HUES6 (cell line): ENCODE measurements at regions not wholly inside any gene's neighbourhood (a gene's known extent, or its start where the extent isn't known, plus 50 kb on each side); places are given as distances from the start of the nearest gene placed in this dataset.

Experiments used
- H3K27ac ChIP-seq: 2 replicates; pipeline ENCODE4 v1.7.0; 2013; ENCODE audit warnings: low read depth, mild to moderate bottlenecking, low read length, inconsistent platforms
- H3K27me3 ChIP-seq: 2 replicates; pipeline ENCODE4 v1.6.1; 2013; ENCODE audit warnings: low read length; ENCODE audit not compliant: control insufficient read depth, insufficient read depth
- H3K36me3 ChIP-seq: 2 replicates; pipeline ENCODE4 v1.6.1; 2013; ENCODE audit warnings: low read length; ENCODE audit not compliant: control insufficient read depth, insufficient read depth
- H3K4me1 ChIP-seq: 2 replicates; pipeline ENCODE4 v1.6.1; 2013; ENCODE audit warnings: low read length; ENCODE audit not compliant: control insufficient read depth, insufficient read depth
- H3K4me3 ChIP-seq: 2 replicates; pipeline ENCODE4 v1.5.1; 2013; ENCODE audit warnings: low read depth, low read length
- H3K9ac ChIP-seq: one replicate; pipeline ENCODE4 v1.6.1; 2013; ENCODE audit warnings: mild to moderate bottlenecking, low read length
- H3K9me3 ChIP-seq: 2 replicates; pipeline ENCODE4 v1.6.1; 2013; ENCODE audit warnings: low read depth, low read length; ENCODE audit not compliant: control insufficient read depth, insufficient read depth

- no peaks in the 10 kb centered on the region for H3K36me3 ChIP-seq
- H3K4me1 ChIP-seq, result no peaks in the 10 kb centered on the region; the same call in 1 of the 2 replicates
- no peak overlapping the region for H3K27ac ChIP-seq
- no peak overlapping the region for H3K4me3 ChIP-seq
- 0 out of 2 replicates have a peak, but pooled peaks cover 3% of the 10 kb centered on the region for H3K9me3 ChIP-seq
- H3K27me3 ChIP-seq, result no peaks in the 10 kb centered on the region
- no peak overlapping the region for H3K9ac ChIP-seq
Measured at GRCh38 chr10:78688230-78688900, 380.4 kb upstream of the ZMIZ1 start.

GRCh38 chr10:78688901-78689583 lies 379.7 kb upstream of the ZMIZ1 start:
- Histone ChIP-seq H3K36me3 (no peaks in the 10 kb centered on the region), H3K27ac (no peak overlapping the region), H3K4me1 (no peaks in the 10 kb centered on the region; the same call in 1 of the 2 replicates), H3K4me3 (no peak overlapping the region), H3K9ac (no peak overlapping the region), H3K27me3 (no peaks in the 10 kb centered on the region), H3K9me3 (no peaks in the 10 kb centered on the region)

DNA sequence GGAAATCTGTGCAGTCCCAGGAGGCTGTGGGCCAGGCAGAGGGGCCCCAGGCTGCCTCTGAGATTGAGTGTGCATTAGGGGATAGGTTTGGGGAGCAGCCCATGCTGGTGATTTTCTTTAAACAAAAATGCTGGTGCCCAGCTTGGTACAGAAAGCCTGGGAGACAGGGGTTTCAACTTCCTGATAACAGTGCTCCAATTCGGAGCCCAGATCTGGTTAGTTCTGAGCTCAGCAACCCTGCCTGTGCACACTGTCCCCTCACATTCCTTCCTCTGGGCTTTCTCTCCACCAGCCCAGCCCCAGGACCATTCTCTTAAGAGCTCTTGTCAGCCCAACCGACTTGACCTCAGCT lies 379.2 kb upstream of the ZMIZ1 start:
- Histone ChIP-seq H3K9me3 (no peaks in the 10 kb centered on the region), H3K4me1 (no peaks in the 10 kb centered on the region; the same call in 1 of the 2 replicates)

GRCh38 chr10:78690354-78691111 lies 378.2 kb upstream of the ZMIZ1 start:
- no peaks in the 10 kb centered on the region for H3K36me3 ChIP-seq
- H3K9ac ChIP-seq, result no peak overlapping the region
- H3K4me3 ChIP-seq, result no peak overlapping the region
- no peaks in the 10 kb centered on the region for H3K9me3 ChIP-seq
- H3K4me1 ChIP-seq, result no peaks in the 10 kb centered on the region; the same call in 1 of the 2 replicates
- H3K27ac ChIP-seq, result no peak overlapping the region
- no peaks in the 10 kb centered on the region for H3K27me3 ChIP-seq

More for the DNA sequence above, 379.2 kb upstream of the ZMIZ1 start:
- Histone ChIP-seq H3K27ac (no peak overlapping the region), H3K36me3 (no peaks in the 10 kb centered on the region), H3K27me3 (no peaks in the 10 kb centered on the region), H3K9ac (no peak overlapping the region), H3K4me3 (no peak overlapping the region)

DNA sequence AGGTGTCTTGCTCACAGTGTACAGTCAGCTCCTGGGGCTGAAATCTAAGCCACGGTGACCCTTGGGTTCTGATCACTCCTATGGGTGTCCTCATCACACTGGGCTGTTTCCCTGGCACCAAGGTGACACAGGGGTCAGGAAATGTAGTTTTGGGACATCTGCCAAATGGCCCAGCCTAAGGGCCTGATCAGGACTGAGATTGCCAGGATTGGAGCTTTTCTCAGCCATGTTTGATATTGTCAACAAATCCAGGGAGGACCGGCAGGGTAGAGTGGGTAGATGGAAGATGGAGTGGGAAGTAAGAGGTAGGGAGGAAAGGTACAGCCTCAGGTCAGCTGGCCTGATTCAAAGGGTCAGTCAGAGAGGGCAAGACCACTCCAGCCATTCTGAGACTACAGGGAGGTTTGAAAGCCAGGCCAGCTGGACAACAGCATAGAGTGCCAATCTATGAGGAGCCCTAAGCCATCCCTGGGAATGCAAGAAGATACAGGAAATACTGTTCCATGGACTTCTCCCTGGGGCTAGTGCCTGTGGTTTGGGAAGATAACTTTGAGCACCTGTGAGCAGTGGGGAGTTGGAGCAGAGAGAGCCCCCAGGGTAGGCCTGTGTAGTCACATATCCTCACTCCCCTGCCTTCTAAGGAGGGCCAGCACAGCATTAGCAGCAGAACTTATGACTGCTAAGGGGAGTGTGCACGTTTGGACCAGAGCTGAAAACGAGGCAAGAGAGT lies 377.3 kb upstream of the ZMIZ1 start:
- Histone ChIP-seq H3K36me3 (no peaks in the 10 kb centered on the region), H3K27me3 (no peaks in the 10 kb centered on the region), H3K9ac (no peak overlapping the region), H3K9me3 (no peaks in the 10 kb centered on the region), H3K27ac (no peak overlapping the region), H3K4me1 (no peaks in the 10 kb centered on the region), H3K4me3 (no peak overlapping the region)

- Histone ChIP-seq H3K4me1 (no peaks in the 10 kb centered on the region), H3K4me3 (no peak overlapping the region), H3K36me3 (no peaks in the 10 kb centered on the region), H3K9ac (no peak overlapping the region), H3K27ac (no peak overlapping the region), H3K9me3 (no peaks in the 10 kb centered on the region), H3K27me3 (no peaks in the 10 kb centered on the region)
Measured at GRCh38 chr10:78692071-78692470, 376.7 kb upstream of the ZMIZ1 start.

- Histone ChIP-seq H3K27me3 (0 out of 2 replicates have a peak, but pooled peaks cover 3% of the 10 kb centered on the region), H3K27ac (no peak overlapping the region), H3K9ac (no peak overlapping the region), H3K36me3 (no peaks in the 10 kb centered on the region), H3K9me3 (no peaks in the 10 kb centered on the region), H3K4me1 (no peaks in the 10 kb centered on the region), H3K4me3 (no peak overlapping the region)
Measured at GRCh38 chr10:78695846-78696245, 372.9 kb upstream of the ZMIZ1 start.

GRCh38 chr10:78696791-78697395 lies 371.9 kb upstream of the ZMIZ1 start:
- H3K36me3 ChIP-seq, result no peaks in the 10 kb centered on the region
- no peaks in the 10 kb centered on the region for H3K9me3 ChIP-seq
- H3K27ac ChIP-seq, result no peak overlapping the region
- H3K4me1 ChIP-seq, result no peaks in the 10 kb centered on the region
- no peak overlapping the region for H3K9ac ChIP-seq
- H3K27me3 ChIP-seq, result 0 out of 2 replicates have a peak, but pooled peaks cover 3% of the 10 kb centered on the region
- no peak overlapping the region for H3K4me3 ChIP-seq

DNA sequence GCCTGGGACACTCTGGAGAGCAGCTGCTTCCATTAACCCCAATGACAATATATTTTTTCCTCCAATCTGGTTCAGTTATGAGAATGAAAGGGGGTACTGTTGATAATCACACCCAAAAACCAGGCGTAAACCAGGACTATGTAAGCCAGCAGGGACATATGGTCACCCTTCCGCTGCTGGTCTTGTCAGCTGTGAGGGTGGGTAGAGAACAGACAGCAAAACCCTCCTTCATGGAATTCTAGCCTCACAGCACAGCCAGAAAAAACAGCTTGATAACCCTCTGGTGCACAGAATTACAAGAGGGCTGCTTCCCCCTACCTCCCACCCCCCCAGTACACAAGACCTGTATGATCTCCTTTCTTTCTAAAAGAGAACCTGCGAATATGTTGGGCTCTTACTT lies 368.8 kb upstream of the ZMIZ1 start:
- Histone ChIP-seq H3K36me3 (no peaks in the 10 kb centered on the region), H3K27ac (no peak overlapping the region), H3K9ac (no peak overlapping the region)

GRCh38 chr10:78700413-78700812 lies 368.4 kb upstream of the ZMIZ1 start:
- peaks cover 5% of the 10 kb centered on the region; the same call in 1 of the 2 replicates for H3K9me3 ChIP-seq

More for the DNA sequence above, 368.8 kb upstream of the ZMIZ1 start:
- no peak overlapping the region for H3K4me3 ChIP-seq
- H3K4me1 ChIP-seq, result no peaks in the 10 kb centered on the region
- 0 out of 2 replicates have a peak, but pooled peaks cover 3% of the 10 kb centered on the region for H3K27me3 ChIP-seq
- H3K9me3 ChIP-seq, result 0 out of 2 replicates have a peak, but pooled peaks cover under 1% of the 10 kb centered on the region

More at GRCh38 chr10:78700413-78700812, 368.4 kb upstream of the ZMIZ1 start:
- no peak overlapping the region for H3K4me3 ChIP-seq
- 0 out of 2 replicates have a peak, but pooled peaks cover 3% of the 10 kb centered on the region for H3K27me3 ChIP-seq
- H3K36me3 ChIP-seq, result no peaks in the 10 kb centered on the region
- no peak overlapping the region for H3K27ac ChIP-seq
- no peak overlapping the region for H3K9ac ChIP-seq
- no peaks in the 10 kb centered on the region for H3K4me1 ChIP-seq
